Stimulated activated CD4-positive, alpha-beta T cell treated with anti-CD3 and anti-CD28 coated beads, Interleukin-12 subunit alpha, Interleukin-12 subunit beta, amount 100 ng/mL, for 4 hours (primary cell): ENCODE measurements at regions not wholly inside any gene's neighbourhood (a gene's known extent, or its start where the extent isn't known, plus 50 kb on each side); places are given as distances from the start of the nearest gene placed in this dataset.

Source experiments
- DNase-seq: peaks from one replicate; pipeline ENCODE4 v3.0.0-alpha.2; 2020

DNA sequence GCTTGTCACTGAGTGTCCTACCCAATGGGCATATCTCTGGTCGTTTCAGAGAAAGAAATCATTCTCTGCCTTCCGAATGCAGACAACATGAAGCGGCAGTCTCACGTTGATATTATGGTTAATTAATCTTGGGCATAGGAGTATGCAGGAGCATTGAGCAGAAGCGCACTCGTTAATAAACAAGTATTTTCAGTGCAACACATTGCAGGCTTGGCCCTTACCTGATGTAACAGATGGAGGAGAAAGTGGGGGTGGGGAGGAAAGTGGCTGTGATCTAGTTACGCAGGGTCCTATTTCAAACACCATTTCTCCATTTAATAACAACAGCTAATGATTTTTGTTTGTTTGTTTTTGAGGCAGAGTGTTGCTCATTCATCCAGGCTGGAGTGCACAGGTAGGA, 414.0 kb upstream of the RBFOX1 start:
- no peak for DNase-seq

DNA sequence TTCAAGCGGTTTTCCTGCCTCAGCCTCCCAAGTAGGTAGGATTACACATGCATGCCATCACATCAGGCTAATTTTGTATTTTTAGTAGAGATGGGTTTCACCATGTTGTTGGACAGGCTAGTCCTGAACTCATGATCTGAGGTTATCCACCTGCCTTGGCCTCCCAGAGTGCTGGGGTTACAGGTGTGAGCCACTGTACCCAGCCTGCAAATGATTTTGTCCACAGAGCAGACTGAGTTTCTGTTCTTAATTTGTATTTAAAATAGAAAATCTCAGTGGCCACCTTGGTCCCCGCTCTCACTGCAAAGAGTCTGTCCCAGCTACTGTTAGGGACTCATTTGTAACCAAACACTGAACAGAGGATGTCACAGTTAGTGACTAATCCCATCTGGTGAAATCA, 415.7 kb upstream of the RBFOX1 start:
- no peak for DNase-seq

DNA sequence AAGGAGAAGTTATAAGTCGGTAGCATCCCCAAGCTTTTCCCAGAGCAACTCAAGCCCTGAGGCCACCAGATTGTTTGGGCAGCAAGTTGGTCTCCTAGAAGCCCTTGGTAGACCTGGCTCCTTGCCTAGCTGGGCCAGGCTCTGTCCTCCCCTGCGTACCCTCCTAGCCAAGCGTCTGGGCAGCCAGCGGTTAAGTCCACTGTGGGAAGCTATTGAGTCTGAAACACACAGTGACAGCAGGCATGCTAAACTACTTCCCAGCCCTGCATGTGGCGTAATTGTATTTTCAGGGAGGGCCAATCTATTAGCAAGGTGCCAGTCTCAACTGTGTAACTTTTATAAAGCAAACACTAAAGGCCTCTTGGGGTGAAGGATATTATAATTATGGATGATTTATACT, 419.1 kb upstream of the RBFOX1 start:
- no peak for DNase-seq

DNA sequence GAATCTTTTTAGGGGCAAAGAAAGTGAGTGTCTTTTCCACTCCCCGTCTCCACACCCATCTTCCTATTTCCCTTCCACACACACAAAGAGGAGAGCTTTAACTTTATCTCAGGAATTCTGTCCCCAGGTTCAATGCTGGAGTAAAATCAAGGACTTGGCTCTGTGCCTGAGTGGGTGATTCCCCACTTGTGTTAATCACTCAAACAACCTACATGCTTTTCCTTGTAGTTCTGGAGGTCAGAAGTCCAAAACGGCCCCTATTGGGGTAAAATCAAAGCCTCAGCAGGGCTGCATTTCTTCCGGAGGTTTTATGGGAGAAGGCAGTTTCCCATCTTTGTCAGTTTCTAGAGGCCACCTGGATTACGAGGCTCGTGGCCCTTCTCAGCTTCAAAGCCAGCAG, 422.3 kb upstream of the RBFOX1 start:
- DNase-seq = no peak

DNA sequence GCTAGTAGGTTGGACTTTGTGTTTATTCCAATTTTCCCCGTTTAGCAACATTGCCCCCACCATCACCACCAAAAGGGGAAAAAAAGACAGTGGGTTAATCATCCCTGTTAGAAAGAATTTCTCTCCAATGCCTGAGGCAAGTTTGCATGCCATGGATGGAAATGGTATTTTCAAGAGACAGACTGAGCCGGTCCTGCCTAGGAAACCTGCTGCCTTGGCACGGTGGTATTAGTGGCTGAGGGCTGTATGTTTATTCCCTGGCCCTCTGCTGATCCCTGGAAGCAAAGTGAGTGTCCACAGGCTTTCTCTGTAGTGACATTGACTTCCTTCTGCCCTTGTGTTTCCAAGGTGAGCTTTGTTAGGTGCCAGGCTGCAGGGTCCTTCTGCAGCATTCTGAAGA, 427.0 kb upstream of the RBFOX1 start:
- no peak for DNase-seq

- no peak for DNase-seq
Measured at GRCh38 chr16:6903671-6904070, 429.0 kb upstream of the RBFOX1 start.

DNA sequence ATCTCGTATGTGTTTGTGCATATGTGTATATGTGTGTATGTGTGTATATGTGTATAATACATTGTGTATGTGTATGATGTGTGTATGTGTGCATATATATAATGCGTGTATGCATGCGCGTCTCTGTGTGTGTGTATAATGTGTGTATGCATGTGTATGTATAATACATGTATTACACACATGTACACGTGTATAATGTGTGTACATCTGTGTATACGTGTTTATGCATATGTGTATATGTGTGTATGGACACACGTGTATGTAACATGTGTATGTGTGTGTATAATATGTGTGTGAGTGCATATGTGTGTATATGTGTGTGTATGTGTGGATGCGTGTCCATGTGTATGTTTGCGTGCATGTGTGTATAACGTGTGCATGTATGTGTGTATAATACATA, 433.7 kb upstream of the RBFOX1 start:
- no peak for DNase-seq

- no peak for DNase-seq
Measured at GRCh38 chr16:6897876-6898485, 434.7 kb upstream of the RBFOX1 start.

DNA sequence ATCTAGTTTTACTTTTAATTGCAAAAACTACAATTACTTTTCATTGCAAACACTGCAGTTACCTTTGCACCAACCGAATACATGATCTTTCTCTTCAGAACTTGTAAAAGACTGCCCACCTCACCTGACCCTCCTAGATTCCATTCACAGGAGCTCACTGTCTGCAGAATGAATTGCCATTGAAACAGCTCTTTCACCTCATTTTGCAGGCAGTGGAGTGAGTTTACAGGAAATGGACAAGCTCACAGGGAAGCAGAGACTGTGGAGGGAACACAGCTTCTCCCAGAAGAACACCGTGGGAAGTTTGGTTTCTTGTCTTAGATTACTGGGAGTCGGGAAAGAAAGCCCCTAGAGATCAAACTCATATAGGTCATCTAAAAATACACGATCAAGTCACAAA, 439.7 kb upstream of the RBFOX1 start:
- no peak for DNase-seq

- DNase-seq = no peak
Measured at GRCh38 chr16:6891496-6891895, 441.1 kb upstream of the RBFOX1 start.

DNA sequence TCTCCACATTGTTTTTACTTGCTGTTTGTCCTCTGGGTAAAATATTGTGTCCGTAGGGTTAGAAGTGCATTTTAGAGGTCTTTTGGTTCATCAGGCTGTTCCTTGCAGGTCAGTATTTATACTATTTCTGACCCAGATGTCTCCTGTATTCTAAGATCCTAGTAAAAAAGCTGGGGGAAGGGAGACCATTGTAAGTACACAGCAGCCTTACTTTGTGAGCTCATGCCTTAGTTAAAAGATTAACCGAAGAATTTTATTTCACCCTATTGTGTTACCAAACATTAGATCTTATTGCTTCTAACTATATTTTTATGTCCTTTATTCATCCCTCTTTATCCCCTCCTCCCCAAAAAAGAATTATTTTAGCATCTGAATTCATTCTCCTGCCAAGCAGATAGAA, 444.1 kb upstream of the RBFOX1 start:
- DNase-seq = no peak

GRCh38 chr16:6884002-6884401, 448.6 kb upstream of the RBFOX1 start:
- no peak for DNase-seq

DNA sequence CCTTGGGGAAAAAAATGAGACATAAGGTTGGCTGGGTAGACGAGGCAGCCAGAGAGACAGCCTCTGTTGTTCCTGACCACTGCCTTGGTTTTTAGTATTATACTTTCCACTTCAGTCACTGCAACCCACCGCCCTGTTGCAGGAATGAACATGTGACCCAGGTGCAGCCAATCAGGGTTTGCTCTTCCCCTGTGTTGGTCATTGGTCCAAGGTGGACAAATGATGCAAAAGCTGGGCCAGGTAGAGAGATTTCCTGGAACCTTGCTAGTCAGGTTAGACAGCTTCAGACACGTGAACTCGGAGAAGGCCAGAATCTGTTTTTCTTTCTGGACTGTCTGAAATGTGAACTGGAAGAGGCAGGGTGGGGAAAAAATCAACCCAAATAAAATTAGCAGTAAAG, 452.4 kb upstream of the RBFOX1 start:
- no peak for DNase-seq

DNA sequence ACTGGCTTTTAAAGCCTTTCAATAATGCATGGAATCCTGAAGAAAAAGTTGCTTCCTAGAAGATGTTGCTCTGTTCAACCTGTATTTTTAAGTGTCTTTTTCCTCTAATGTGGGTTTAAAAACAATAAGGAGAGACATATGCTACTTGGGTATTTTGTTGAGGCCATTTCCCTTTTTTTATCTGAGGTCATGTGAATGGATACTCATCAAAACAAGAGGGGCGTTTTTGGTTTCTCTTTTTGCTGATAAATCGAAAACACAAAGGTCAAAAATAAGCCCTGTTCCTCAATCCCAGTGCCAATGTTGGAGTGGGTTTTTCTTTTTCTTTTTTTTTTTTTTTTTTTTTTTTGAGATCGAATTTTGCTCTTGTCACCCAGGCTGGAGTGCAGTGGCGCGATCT, 468.0 kb upstream of the RBFOX1 start:
- no peak for DNase-seq

GRCh38 chr16:6864244-6864643, 468.4 kb upstream of the RBFOX1 start:
- DNase-seq = no peak

GRCh38 chr16:6863135-6863534, 469.5 kb upstream of the RBFOX1 start:
- DNase-seq = no peak

DNA sequence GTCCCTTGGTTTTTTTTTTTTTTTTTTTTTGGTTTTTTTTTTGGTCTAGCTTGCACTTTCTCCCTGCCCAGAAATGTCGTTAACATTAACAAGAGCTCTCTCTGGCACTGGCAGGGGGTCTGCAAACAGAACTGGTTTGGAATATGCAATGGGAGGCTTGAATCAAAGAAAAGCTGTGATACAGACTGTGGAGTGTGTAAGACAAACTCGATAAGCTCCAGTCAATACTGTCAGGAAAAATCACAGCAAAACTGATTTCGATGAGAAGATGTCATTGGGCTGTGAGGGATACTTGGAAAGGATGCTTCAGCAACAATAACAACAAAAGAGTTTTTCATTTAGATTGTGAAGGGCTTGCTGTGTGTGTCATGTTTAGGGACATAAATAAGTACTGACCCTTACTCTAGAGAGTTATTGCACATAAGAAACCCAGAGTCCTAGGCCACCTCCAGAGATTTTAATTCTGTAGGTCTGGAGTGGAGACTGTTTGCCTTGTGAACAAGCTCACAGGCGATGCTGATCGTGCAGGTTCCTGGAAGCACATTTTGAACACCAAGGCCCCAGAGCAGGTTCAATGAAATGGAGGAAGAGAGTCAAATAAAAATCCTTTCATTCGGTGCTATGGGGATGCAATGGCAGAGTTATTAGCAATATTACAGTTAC, 470.7 kb upstream of the RBFOX1 start:
- DNase-seq = no peak

GRCh38 chr16:6861135-6861814, 471.4 kb upstream of the RBFOX1 start:
- no peak for DNase-seq

- no peak for DNase-seq
Measured at GRCh38 chr16:6857575-6857974, 475.1 kb upstream of the RBFOX1 start.

DNA sequence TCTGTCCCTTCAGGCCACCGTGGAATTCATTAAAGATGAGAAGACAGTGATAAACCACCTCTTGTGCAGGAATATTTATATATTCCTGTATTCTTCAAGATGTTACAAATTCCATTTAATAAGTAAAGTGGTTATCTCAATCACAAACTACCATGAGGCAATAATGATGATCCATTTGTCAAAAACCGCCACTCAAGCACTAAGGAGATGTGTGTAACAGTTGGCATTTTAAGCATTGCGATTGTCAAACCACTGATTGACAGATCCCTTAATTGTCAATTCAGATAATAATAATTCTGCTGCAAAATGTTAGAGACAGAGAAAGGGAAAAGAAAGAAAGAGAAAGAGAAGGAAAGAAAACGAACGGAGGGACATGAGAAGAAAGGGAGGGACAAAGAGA, 476.1 kb upstream of the RBFOX1 start:
- DNase-seq = no peak

- no peak for DNase-seq
Measured at GRCh38 chr16:6853565-6853964, 479.1 kb upstream of the RBFOX1 start.

- DNase-seq = no peak
Measured at GRCh38 chr16:6852643-6853225, 479.9 kb upstream of the RBFOX1 start.

GRCh38 chr16:6846452-6846851, 486.2 kb upstream of the RBFOX1 start:
- no peak for DNase-seq

DNA sequence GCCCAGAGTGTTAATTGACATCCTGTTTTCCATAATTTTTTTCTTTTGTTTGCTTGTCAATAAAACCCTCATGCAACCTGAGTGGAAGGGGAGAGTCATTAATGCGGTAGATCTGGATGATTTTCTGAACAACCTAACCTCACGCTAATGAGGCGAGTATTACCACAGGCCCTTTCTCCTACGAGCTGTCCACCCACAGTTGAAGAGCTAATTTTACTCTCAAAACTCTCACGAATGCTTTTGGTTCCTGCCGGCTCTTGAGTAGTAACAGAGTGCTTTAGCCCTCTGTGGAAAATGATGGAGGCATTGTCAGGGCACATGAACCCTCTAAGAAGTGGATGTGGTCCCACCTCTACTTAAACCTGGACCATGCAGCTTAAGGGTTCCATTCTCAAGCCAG, 491.3 kb upstream of the RBFOX1 start:
- no peak for DNase-seq
